Inflammatory macrophage treated with lipopolysaccharide for 1 hour (primary cell): ENCODE measurements at regions not wholly inside any gene's neighbourhood (a gene's known extent, or its start where the extent isn't known, plus 50 kb on each side); places are given as distances from the start of the nearest gene placed in this dataset.
A peak's percentile ranks its signal among the peaks of the same experiment; 100 is the strongest.

Experiments used
- DNase-seq, 2 donors: peaks; one replicate each; pipeline ENCODE4 v3.0.0-alpha.2; 2020 to 2022

DNA sequence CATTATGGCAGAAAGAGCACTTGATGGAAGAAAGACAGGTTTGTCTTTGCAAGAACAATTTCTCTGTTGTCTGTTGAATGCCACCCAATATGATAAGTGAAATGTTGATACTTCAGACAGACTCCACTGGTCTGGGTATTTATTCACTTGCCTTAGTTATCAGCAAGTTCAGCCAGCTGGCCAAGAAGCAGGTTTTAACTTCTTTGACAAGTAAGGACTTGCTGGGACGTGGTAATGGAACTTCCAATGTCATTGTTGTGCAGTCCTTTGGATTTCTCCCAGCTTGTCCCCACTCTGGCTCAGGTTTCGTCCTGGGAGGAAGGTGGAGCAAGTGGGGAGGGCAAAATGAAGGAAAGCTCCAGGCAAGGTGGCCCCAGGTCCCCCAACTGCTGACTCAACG lies 497.4 kb downstream of the RPS24 start:
- DNase-seq: no peak

- DNase-seq: peak in 1 of 2 donors; percentile 26
Measured at GRCh38 chr10:78532480-78533042, 498.9 kb downstream of the RPS24 start.

- peak in 1 of 2 donors; percentile 67 for DNase-seq
Measured at GRCh38 chr10:78533098-78533497, 499.4 kb downstream of the RPS24 start.

GRCh38 chr10:78533776-78534175 lies 500.1 kb downstream of the RPS24 start:
- no peak for DNase-seq

DNA sequence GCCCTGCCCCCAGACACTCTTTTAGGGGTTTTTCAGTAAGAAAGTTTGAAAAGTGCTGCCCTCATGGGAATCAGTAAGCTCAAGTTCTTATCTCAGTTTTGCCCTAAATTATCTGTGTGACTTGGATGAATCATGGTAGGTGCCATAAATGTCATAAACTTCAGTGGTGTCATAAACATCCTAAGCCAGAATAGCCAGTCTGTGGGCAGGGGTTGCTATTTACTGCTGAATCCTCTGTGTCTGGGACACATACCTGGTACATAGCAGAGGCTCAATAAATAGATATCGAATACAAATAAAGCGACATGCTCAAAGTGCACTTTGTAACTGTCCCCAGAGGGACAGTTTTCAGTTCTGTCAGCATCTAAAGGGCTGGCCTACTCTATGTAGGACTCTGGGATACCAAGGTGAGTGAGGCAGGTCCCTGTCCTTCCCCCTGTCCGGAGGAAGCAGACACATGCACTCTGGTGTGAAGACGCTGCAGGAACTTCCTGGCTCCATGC lies 502.1 kb downstream of the RPS24 start:
- no peak for DNase-seq

DNA sequence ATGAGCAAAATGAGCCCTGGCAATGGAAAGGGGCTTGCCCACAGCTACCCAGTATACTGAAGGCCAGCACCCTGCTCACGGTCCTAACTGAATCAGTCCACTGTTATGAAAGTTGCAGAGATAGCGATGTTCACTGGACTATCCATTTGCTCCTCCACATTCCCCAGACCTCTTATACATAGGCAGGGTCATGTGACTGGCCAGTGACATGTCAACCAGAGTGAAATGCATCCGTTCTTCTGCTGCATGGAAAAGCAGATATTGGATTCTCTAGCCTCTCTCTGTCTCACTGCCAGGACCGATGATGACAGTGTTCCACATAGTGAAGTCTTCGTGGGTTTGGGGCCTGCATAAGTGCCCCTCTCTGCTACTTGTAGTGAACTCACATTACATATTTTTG lies 503.4 kb downstream of the RPS24 start:
- no peak for DNase-seq

GRCh38 chr10:78539247-78539766 lies 505.6 kb downstream of the RPS24 start:
- DNase-seq: no peak

GRCh38 chr10:78540355-78541076 lies 506.9 kb downstream of the RPS24 start:
- DNase-seq: no peak

- peak in 1 of 2 donors; percentile 26 for DNase-seq
Measured at GRCh38 chr10:78541481-78542140, 507.9 kb downstream of the RPS24 start.

DNA sequence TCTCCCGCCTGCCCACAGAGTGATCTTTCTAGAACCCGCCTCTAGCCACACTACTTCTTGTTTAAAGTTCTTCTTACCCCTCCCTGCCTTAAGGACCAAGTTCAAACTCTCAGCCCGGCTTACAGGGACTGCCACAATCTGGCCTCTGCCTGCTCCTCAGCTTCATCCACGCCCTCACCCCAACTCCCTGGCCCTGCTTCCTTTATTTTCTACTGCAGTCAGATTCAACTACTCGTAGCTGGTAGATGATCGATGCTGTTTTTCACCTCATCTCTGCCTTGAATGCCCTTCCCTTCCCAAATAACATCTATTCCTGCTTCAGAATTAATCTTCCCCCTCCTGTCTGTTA lies 508.5 kb downstream of the RPS24 start:
- DNase-seq: no peak

- DNase-seq: no peak
Measured at GRCh38 chr10:78542521-78542920, 508.9 kb downstream of the RPS24 start.

DNA sequence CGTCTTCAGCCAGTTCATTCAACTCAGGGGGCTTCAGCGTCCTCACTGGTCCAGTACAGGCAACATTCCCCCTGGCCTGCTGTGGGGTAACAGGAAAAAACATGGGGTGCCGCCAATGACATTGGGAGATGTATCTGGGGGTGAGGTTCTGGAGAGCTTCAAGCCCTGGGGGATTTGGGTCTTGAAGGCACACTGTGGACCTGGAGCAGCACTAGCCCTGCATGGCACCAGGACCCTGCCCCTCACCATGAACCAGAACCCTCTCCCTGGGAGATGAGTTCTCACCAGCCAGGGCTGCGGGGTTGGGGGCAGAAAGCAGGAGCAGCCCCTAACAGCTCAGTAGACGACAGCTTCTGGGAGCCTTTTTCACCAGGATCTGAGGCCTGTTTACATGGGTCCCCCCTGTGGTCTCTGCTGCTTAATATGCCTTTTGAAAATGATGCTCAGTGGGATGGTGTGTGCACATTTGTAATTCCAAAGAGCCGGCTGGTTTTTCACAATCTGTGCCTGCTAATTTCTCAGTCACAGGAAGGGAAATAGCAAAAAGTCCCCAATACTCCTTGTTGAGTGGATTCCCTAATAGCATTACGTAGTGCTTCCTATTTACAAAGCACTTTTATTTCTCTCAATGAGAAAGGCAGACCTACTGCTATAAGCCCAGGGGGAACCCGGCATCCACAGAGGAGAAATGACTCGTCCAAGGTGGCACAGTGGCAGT lies 509.5 kb downstream of the RPS24 start:
- peak; percentile 74 to 92 for DNase-seq

DNA sequence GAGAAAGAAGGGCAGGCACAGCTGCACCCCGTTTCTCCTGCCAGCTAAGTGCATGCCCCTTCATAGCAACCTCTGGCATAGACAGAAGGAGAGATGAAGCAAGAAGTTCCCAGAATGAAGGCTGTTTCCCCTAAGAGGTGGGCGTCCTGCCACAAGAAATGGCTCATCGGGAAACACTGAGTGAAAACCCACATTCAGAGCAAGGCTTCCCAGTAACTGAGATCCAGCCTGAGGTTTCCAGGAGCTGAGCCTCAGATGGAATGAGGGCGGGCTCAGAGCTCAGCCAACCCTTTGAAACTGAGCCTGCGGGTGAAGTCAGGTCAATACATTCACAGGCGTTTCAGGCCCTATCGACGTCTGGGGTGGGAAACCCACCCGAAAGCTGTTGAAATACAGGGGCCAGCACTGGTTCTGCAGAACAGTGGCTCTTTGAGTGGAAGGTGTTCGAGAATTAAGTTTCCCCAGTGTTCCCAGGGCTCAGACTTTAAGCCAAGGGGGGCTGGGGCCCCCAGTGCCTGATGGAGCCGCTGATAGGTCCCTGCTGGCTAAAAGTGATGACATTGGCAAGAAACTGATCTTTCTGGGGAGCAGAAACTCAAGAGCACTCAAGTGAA lies 510.2 kb downstream of the RPS24 start:
- peak; percentile 83 to 92 for DNase-seq

DNA sequence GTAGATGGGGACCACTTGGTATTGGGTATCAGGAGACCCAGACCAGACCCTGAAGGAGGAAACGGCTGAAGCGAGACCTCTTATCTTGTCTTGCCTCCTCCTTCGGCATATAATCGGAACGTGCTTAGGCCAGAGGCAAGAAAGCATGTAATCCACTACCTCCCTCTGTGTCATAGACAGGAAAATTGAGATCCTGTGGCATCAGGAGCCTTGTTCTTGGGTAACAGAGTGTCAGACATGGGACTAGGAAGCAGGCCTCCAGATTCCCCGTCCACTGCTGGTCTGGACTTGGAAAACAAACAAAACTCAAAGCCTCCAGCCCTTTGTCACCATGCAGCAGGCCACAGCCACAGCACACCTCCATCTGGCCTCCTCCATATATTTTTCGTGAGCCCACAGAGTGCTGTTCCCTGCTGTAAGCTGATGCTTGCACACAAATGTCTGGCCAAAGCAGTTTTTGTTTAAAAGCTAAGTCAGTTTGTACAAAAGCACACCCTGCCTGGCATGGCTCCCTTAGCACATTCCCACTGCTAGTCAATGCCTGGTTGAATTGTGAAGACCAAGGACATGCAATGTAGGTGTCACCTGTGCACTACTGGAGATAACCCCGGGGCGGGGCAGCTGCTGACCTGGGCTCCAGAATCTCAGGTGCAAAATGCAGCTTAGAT lies 510.9 kb downstream of the RPS24 start:
- no peak for DNase-seq

- DNase-seq: no peak
Measured at GRCh38 chr10:78545756-78546155, 512.1 kb downstream of the RPS24 start.

DNA sequence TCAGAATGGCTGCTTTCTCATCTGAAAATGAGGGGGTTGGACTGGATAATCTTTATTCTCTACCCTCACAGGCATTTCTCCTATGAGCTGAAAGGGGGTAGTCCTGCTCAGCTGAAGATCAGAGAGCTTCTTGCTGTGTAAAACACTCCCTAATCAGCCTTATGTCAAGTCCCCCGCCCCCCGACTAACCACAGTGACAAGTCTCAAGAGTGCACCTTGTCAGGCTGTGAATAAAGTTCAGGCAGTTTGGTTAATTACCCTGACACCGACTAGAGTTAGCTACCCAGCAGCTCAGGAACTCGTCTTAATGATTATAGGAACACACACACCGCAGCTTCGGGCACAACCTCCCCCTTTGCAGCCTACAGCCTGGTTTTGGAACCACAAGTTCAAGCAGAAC lies 513.7 kb downstream of the RPS24 start:
- DNase-seq: no peak

DNA sequence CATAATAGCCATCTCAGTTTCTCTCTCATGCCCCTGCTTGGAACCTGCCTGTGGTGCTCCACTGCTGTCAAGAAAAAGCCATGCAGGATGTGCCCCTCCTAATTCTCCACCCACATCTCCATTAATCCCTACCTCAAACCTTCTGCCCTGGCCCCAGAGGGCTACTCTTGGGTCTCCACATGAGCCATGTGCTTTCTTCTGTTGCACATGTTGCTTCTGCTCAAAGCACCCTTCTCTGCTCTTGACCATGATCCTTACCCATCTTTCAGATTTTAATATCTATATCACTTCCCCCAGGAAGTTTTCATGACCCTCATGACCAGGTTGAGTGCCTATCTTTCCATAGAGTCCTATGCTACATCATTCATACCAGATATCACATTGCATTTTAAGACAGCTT lies 514.2 kb downstream of the RPS24 start:
- no peak for DNase-seq

DNA sequence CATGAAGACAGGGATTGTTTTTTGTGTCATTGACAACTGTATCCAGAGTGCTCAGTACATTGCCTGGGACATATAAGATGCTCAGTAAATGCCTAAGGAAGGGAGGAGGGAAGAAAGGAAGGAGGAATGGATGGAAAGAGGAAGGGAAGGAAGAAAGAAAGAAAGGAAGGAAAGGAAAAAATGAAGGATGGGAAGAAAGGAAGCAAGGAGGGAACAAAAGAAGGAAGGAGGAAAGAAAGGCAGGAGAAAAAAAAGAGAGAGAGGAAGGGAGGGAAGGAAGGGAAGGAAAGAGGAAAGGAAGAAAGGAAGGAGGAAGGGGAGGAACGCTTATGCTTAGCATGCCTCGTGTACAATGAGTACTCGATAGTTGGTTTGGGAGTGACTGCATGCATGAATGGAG lies 514.7 kb downstream of the RPS24 start:
- no peak for DNase-seq

DNA sequence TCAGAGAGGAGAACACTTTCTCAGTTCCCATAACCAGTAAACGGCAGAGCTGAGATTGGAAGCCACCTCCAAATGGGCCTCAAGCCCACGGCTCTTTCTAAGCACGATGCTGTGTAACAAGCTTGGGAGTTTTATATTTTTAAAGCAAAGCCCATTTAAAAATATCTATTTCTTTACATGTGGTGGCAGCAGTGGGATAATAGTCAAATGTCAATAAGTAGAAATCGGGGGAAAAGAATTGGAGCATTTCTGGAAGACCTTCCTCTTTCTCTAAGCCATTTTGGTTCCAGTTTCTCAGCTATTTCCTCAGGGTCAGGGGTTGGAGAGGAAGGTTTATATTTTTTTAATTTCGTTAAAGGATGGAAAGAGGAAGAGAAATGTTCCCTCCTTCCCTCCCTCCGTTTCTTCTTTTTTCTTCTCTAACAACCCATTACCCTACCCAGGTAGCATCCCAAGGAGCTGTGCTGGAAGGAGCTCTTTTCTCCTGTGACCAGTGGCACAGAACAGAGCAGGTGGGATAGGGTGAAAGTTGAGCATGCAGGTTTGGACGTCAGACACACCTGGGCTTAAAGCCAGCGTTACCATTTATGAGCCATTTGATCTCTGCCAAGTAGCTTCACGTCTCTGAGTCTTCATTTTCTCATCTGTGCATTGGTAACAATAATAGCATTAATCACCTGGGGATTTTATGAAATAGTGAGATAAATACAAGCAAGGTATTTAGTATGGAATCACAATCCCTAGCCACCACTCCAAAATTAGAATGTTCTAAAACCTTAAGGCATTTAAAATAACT lies 515.7 kb downstream of the RPS24 start:
- DNase-seq: peak; percentile 47 to 50

- DNase-seq: no peak
Measured at GRCh38 chr10:78550090-78550489, 516.4 kb downstream of the RPS24 start.

DNA sequence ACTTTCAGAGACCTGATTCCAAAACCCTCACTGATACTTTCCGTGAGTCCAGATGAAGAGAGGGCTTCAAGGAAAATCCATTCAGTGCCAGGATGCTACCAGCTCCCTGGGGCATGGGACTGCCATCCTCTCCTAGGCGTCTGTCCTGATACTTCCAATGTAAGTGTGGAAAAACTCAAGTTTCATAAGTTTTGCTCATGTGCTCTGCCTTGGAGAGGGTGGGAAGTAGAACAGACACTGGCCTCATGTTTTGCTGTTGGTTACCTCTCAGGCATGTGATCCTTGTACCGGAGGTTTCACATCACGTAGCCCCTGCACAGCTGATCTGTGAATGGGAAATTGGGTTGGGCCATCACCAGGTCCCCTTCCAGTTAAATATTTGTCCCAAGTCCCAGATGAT lies 517.1 kb downstream of the RPS24 start:
- DNase-seq: peak in 1 of 2 donors; percentile 72
